PC-3 (cell line): ENCODE measurements at regions not wholly inside any gene's neighbourhood (a gene's known extent, or its start where the extent isn't known, plus 50 kb on each side); places are given as distances from the start of the nearest gene placed in this dataset.

Experiments
- EZH2phosphoT487 ChIP-seq: fragments of 300-600 bp; sonication (generic); IDR thresholded peaks from 2 replicates; pipeline ENCODE4 v1.6.1; 2018; ENCODE audit warnings: mild to moderate bottlenecking, antibody characterized with exemption, low read length, borderline replicate concordance
- TF ChIP-seq, protein P1 (sequence below): fragments of 300-600 bp; sonication (generic); conservative IDR thresholded peaks from 2 replicates; pipeline ENCODE4 v1.5.1; 2017; ENCODE audit warnings: antibody characterized with exemption, low read depth, mild to moderate bottlenecking, low read length

DNA sequence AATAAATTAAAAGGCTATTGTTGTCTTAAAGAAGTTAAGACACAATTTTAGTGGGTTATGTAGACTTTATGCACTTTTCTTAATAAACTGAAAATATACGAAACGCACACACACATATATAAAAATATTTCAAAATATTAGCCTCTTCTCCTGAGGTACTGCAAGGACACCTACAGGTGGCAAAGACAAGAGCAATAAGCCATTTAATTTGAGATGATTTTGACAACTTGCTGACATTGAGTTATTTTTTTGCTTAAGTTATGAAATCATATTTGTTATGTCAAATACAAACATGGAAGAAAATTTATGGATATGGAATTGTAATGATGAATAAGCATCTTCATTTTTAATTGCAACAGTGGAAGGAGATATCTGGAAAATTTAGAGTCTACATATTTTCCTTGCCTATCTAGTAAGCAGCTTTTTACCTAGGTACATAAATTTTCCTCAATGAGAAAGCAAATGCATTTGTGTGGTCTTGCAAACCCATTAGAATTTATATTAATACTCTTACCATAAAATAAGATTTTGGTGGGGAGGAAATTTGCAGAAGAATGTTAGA lies 301.6 kb downstream of the ISL1 start:
- TF ChIP-seq, protein P1, sequence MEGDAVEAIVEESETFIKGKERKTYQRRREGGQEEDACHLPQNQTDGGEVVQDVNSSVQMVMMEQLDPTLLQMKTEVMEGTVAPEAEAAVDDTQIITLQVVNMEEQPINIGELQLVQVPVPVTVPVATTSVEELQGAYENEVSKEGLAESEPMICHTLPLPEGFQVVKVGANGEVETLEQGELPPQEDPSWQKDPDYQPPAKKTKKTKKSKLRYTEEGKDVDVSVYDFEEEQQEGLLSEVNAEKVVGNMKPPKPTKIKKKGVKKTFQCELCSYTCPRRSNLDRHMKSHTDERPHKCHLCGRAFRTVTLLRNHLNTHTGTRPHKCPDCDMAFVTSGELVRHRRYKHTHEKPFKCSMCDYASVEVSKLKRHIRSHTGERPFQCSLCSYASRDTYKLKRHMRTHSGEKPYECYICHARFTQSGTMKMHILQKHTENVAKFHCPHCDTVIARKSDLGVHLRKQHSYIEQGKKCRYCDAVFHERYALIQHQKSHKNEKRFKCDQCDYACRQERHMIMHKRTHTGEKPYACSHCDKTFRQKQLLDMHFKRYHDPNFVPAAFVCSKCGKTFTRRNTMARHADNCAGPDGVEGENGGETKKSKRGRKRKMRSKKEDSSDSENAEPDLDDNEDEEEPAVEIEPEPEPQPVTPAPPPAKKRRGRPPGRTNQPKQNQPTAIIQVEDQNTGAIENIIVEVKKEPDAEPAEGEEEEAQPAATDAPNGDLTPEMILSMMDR = peak; percentile 57
- TF ChIP-seq EZH2phosphoT487 = no peak
